ENCODE measurements at regions not wholly inside any gene's neighbourhood (a gene's known extent, or its start where the extent isn't known, plus 50 kb on each side); places are given as distances from the start of the nearest gene placed in this dataset.

DNA sequence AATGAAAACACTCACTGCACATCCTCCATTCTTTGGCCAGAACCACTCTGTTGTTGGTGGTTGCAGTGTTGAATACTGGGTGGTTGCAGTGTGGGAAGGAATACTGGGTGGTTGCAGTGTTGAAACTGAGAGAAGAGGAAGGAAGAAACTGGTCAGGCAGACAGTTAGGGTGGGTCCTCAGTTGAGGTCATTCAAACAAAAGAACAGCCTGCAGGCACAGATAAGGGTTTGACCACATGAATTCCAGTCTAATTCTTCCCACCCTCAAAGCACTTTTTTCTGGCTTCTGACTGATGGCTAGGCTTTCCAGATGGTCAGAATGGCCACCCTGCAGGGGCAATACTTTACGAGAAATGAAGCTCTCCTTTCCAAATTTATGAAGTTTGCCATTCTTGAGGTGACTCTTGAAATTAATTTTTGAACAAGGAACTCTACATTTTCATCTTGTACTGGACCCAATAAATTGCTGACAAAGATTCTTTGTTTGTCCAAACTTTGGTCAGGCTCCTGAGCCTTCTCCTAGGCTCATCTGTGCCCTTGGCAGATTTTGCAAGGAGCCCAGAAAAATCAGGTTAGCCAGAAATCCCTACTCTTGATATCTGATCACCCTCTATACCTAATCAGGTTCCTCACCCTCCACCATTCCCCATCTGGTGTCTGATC is 596.6 kb upstream of the CDH5 start:
- TF ChIP-seq, protein P1, sequence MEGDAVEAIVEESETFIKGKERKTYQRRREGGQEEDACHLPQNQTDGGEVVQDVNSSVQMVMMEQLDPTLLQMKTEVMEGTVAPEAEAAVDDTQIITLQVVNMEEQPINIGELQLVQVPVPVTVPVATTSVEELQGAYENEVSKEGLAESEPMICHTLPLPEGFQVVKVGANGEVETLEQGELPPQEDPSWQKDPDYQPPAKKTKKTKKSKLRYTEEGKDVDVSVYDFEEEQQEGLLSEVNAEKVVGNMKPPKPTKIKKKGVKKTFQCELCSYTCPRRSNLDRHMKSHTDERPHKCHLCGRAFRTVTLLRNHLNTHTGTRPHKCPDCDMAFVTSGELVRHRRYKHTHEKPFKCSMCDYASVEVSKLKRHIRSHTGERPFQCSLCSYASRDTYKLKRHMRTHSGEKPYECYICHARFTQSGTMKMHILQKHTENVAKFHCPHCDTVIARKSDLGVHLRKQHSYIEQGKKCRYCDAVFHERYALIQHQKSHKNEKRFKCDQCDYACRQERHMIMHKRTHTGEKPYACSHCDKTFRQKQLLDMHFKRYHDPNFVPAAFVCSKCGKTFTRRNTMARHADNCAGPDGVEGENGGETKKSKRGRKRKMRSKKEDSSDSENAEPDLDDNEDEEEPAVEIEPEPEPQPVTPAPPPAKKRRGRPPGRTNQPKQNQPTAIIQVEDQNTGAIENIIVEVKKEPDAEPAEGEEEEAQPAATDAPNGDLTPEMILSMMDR (CRISPR knock-in tag; IDR thresholded peaks at IDR 0.05): no peak
- no peak for TF ChIP-seq ZMYM3 (CRISPR knock-in tag; IDR thresholded peaks at IDR 0.05)
- no peak for TF ChIP-seq ZNF282 (IDR thresholded peaks at IDR 0.05; ENCODE audit: partially characterized antibody)
- no peak for TF ChIP-seq ZNF337 (CRISPR knock-in tag; IDR thresholded peaks at IDR 0.05; ENCODE audit: borderline replicate concordance, low read depth)
- TF ChIP-seq U2AF1 (optimal IDR thresholded peaks at IDR 0.05; ENCODE audit: low read depth, low read length): no peak
- no peak for TF ChIP-seq ZNF275 (CRISPR knock-in tag; IDR thresholded peaks at IDR 0.05; ENCODE audit: borderline replicate concordance)
- TF ChIP-seq MAX (IDR thresholded peaks at IDR 0.05): no peak
- TF ChIP-seq, protein P2, sequence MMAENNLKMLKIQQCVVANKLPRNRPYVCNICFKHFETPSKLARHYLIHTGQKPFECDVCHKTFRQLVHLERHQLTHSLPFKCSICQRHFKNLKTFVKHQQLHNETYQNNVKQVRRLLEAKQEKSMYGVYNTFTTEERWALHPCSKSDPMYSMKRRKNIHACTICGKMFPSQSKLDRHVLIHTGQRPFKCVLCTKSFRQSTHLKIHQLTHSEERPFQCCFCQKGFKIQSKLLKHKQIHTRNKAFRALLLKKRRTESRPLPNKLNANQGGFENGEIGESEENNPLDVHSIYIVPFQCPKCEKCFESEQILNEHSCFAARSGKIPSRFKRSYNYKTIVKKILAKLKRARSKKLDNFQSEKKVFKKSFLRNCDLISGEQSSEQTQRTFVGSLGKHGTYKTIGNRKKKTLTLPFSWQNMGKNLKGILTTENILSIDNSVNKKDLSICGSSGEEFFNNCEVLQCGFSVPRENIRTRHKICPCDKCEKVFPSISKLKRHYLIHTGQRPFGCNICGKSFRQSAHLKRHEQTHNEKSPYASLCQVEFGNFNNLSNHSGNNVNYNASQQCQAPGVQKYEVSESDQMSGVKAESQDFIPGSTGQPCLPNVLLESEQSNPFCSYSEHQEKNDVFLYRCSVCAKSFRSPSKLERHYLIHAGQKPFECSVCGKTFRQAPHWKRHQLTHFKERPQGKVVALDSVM (CRISPR knock-in tag; IDR thresholded peaks at IDR 0.05): no peak
- no peak for TF ChIP-seq SNAPC2 (CRISPR knock-in tag; IDR thresholded peaks at IDR 0.05)
- TF ChIP-seq THAP9 (CRISPR knock-in tag; IDR thresholded peaks at IDR 0.05; ENCODE audit: borderline replicate concordance): no peak
